ENCODE measurements at regions not wholly inside any gene's neighbourhood (a gene's known extent, or its start where the extent isn't known, plus 50 kb on each side); places are given as distances from the start of the nearest gene placed in this dataset.

- H3K36me3 ChIP-seq (ENCODE audit: low read depth), result no peaks in the 10 kb centered on the region
- peaks cover 24% of the 10 kb centered on the region for H3K9me3 ChIP-seq
- intact Hi-C loops (cut with DNase I, micrococcal nuclease), result no loop called here
- DNase-seq (no peak), ATAC-seq (no peak)
- H3K4me1 ChIP-seq (ENCODE audit: low read depth), result no peaks in the 10 kb centered on the region
- no peak overlapping the region for H3K4me3 ChIP-seq
- TF ChIP-seq, protein P1, sequence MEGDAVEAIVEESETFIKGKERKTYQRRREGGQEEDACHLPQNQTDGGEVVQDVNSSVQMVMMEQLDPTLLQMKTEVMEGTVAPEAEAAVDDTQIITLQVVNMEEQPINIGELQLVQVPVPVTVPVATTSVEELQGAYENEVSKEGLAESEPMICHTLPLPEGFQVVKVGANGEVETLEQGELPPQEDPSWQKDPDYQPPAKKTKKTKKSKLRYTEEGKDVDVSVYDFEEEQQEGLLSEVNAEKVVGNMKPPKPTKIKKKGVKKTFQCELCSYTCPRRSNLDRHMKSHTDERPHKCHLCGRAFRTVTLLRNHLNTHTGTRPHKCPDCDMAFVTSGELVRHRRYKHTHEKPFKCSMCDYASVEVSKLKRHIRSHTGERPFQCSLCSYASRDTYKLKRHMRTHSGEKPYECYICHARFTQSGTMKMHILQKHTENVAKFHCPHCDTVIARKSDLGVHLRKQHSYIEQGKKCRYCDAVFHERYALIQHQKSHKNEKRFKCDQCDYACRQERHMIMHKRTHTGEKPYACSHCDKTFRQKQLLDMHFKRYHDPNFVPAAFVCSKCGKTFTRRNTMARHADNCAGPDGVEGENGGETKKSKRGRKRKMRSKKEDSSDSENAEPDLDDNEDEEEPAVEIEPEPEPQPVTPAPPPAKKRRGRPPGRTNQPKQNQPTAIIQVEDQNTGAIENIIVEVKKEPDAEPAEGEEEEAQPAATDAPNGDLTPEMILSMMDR (IDR thresholded peaks at IDR 0.05), result no peak
Measured at GRCh38 chr13:61722119-61722518, 306.5 kb upstream of the PCDH20 start.

DNA sequence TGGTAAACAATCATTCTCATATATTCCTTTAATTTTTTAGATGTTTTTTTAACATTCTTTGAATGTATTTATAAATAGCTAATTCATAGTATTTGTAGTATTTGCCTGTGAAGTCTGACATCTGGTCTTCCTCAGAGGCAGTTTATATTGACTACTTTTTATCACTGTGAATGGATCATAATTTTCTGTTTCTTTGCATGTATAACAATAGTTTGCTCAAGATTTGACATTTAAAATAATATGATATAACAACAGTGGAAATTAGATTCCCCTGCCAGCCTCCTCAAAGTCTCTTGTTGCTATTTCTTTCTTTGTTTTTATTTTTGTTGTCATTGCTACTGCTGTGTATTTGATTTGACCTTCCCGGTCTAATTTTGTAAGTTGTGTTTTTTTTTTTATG lies 297.0 kb upstream of the PCDH20 start:
- ATAC-seq (no peak), DNase-seq (no peak)
- intact Hi-C loops (cut with DNase I, micrococcal nuclease), result no loop called here
- Histone ChIP-seq H3K9me3 (peaks cover 31% of the 10 kb centered on the region), H3K4me3 (no peak overlapping the region), H3K4me1 (ENCODE audit: low read depth) (no peaks in the 10 kb centered on the region), H3K36me3 (ENCODE audit: low read depth) (no peaks in the 10 kb centered on the region)
- TF ChIP-seq, protein P1 (IDR thresholded peaks at IDR 0.05), result no peak

- TF ChIP-seq, protein P1 (IDR thresholded peaks at IDR 0.05), result no peak
- H3K36me3 ChIP-seq (ENCODE audit: low read depth), result no peaks in the 10 kb centered on the region
- H3K4me3 ChIP-seq, result no peak overlapping the region
- intact Hi-C loops (cut with DNase I, micrococcal nuclease), result no loop called here
- ATAC-seq (no peak), DNase-seq (no peak)
- peaks cover 46% of the 10 kb centered on the region for H3K9me3 ChIP-seq
- no peaks in the 10 kb centered on the region for H3K4me1 ChIP-seq (ENCODE audit: low read depth)
Measured at GRCh38 chr13:61709258-61709657, 293.6 kb upstream of the PCDH20 start.

- intact Hi-C loops (cut with DNase I, micrococcal nuclease), result no loop called here
Measured at GRCh38 chr13:61706899-61707298, 291.2 kb upstream of the PCDH20 start.

GRCh38 chr13:61700620-61701019 lies 285.0 kb upstream of the PCDH20 start:
- DNase-seq, result no peak
- intact Hi-C loops (cut with DNase I, micrococcal nuclease), result no loop called here
- ATAC-seq, result no peak

More at GRCh38 chr13:61706899-61707298, 291.2 kb upstream of the PCDH20 start:
- no peak overlapping the region for H3K4me3 ChIP-seq
- DNase-seq (no peak), ATAC-seq (no peak)
- peaks cover 56% of the 10 kb centered on the region for H3K9me3 ChIP-seq
- no peaks in the 10 kb centered on the region for H3K4me1 ChIP-seq (ENCODE audit: low read depth)
- TF ChIP-seq, protein P1 (IDR thresholded peaks at IDR 0.05), result no peak
- H3K36me3 ChIP-seq (ENCODE audit: low read depth), result no peaks in the 10 kb centered on the region

More at GRCh38 chr13:61700620-61701019, 285.0 kb upstream of the PCDH20 start:
- Histone ChIP-seq H3K36me3 (ENCODE audit: low read depth) (no peaks in the 10 kb centered on the region), H3K4me1 (ENCODE audit: low read depth) (no peaks in the 10 kb centered on the region), H3K9me3 (peaks cover 27% of the 10 kb centered on the region), H3K4me3 (no peak overlapping the region)
- TF ChIP-seq, protein P1 (IDR thresholded peaks at IDR 0.05), result no peak

Data from mucosa of descending colon (tissue), 3 donors.